ENCODE measurements at regions not wholly inside any gene's neighbourhood (a gene's known extent, or its start where the extent isn't known, plus 50 kb on each side); places are given as distances from the start of the nearest gene placed in this dataset.

DNA sequence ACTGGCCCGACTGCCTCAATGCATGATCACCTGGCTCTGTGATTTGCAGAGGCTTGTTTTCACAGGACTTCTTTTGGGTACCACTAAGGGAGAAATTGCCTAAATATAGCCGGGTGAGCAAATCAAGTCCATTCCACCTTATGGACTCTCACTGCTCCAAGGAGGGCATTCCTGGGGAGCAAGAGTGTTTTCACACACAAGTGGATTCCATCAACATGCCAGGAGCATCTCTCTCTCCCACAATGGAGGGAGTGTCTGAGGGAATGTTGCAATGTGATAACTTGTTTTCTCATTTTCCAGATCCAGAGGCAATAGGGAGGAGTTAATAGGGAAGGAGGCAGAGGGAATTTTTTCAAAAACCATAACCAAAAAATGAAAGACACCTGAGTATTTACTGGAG lies 250.7 kb downstream of the SATB2 start:
- TF ChIP-seq CTCF (IDR thresholded peaks at IDR 0.05) (no peak), ZFX (IDR thresholded peaks at IDR 0.05; ENCODE audit: borderline replicate concordance) (no peak)

All from 22Rv1 (cell line).